GM12878 (cell line): ENCODE measurements at regions not wholly inside any gene's neighbourhood (a gene's known extent, or its start where the extent isn't known, plus 50 kb on each side); places are given as distances from the start of the nearest gene placed in this dataset.

Source experiments
- ATAC-seq: fragments of 200-7000 bp; cut with Tn5 transposase; 3 replicates; pipeline ENCODE4 v1.9.1; 2020; ENCODE audit warnings: mild to moderate bottlenecking, moderate library complexity
- BruUV-seq: library from RNA; stranded (reverse); fragments of 400-500 nt; replicated peaks from 2 replicates; lab custom pipeline; 2021; lab: Mats Ljungman, UMichigan
- CTCF ChIA-PET: fragments of 300-600 bp; sonication (Branson Sonifier 250); formaldehyde crosslinking; extraction: SDS; loops from one replicate; lab custom pipeline; 2021; ENCODE audit warnings: inconsistent platforms; lab: Yijun Ruan, JAX
- POLR2A ChIA-PET: fragments of 350-600 bp; formaldehyde crosslinking; extraction: SDS; loops from one replicate; lab custom pipeline; 2021; ENCODE audit warnings: inconsistent platforms; lab: Charles Lee
- RAD21 ChIA-PET: fragments of 300-600 bp; sonication (Branson Sonifier 250); formaldehyde crosslinking; loops from one replicate; lab custom pipeline; 2023; ENCODE audit warnings: antibody characterized with exemption; ENCODE audit not compliant: unreplicated experiment; lab: Charles Lee
- SMC1A ChIA-PET: fragments of 300-600 bp; sonication (Branson Sonifier 250); formaldehyde crosslinking; loops from one replicate; lab custom pipeline; 2023; ENCODE audit not compliant: unreplicated experiment, uncharacterized antibody; lab: Charles Lee
- DNase-seq: peaks from one replicate; pipeline ENCODE4 v3.0.0-alpha.2; 2011; ENCODE audit warnings: low read depth, low spot score
- FAIRE-seq: peaks from 3 replicates; lab custom pipeline; 2011; peaks lifted over from hg19 to GRCh38; lab: Jason Lieb, UNC
- H2AFZ ChIP-seq: 2 replicates; pipeline ENCODE4 v1.6.0; 2011; ENCODE audit warnings: low read depth, low read length, control low read depth; ENCODE audit not compliant: control insufficient read depth
- H3K27ac ChIP-seq: 2 replicates; pipeline ENCODE4 v1.5.1; 2011; ENCODE audit warnings: control low read depth; ENCODE audit not compliant: control insufficient read depth, insufficient read depth
- H3K27me3 ChIP-seq, 2 experiments: replicated peaks in 1 of 2; 2 replicates each; pipeline versions ENCODE4 v1.6.0 to v1.6.1; 2011; ENCODE audit warnings: low read length in 1 of 2; ENCODE audit not compliant: control insufficient read depth in 2 of 2, insufficient read depth in 2 of 2
- H3K36me3 ChIP-seq, 2 experiments: 2 replicates each; pipeline ENCODE4 v1.5.1; 2011; ENCODE audit warnings: low read length in 1 of 2; ENCODE audit not compliant: control insufficient read depth in 2 of 2, insufficient read depth in 2 of 2
- H3K4me1 ChIP-seq: 2 replicates; pipeline ENCODE4 v1.6.1; 2011; ENCODE audit warnings: mild to moderate bottlenecking, low read length, moderate library complexity, mixed read lengths; ENCODE audit not compliant: control insufficient read depth, insufficient read depth
- H3K4me2 ChIP-seq: 2 replicates; pipeline ENCODE4 v1.6.0; 2011; ENCODE audit warnings: control low read depth; ENCODE audit not compliant: control insufficient read depth, insufficient read depth
- H3K4me3 ChIP-seq: fragments of 200-600 bp; sonication (generic); 2 replicates; pipeline ENCODE4 v1.5.1; 2016
- H3K79me2 ChIP-seq: 2 replicates; pipeline ENCODE4 v1.6.0; 2011; ENCODE audit warnings: low read length; ENCODE audit not compliant: control insufficient read depth, insufficient read depth
- H3K9ac ChIP-seq: 2 replicates; pipeline ENCODE4 v1.8.0; 2011; ENCODE audit warnings: low read length, control low read depth, mixed read lengths; ENCODE audit not compliant: control insufficient read depth, insufficient read depth
- H3K9me3 ChIP-seq: replicated peaks from 3 replicates; pipeline ENCODE4 v1.5.1; 2011; ENCODE audit warnings: mild to moderate bottlenecking, low read length; ENCODE audit not compliant: control insufficient read depth, insufficient read depth
- H4K20me1 ChIP-seq: 2 replicates; pipeline ENCODE4 v1.6.0; 2011; ENCODE audit not compliant: control insufficient read depth, insufficient read depth
- BHLHE40 ChIP-seq, 2 experiments: fragments of 450-650 bp in 1 of 2; IDR thresholded peaks; 2 replicates each; pipeline ENCODE4 v1.6.1; 2011 to 2017; ENCODE audit warnings: low read depth in 2 of 2, borderline replicate concordance in 1 of 2, improper control_type of control experiment in 1 of 2, low read length in 1 of 2, mild to moderate bottlenecking in 1 of 2
- EED ChIP-seq: sonication (generic); IDR thresholded peaks from 2 replicates; pipeline ENCODE4 v1.6.1; 2016; ENCODE audit warnings: antibody characterized with exemption, low read depth
- EP300 ChIP-seq, 2 experiments: fragments of 150-350 bp in 1 of 2; IDR thresholded peaks; 2 replicates each; pipeline ENCODE4 v1.6.1; 2011 to 2012; ENCODE audit warnings: low read depth in 2 of 2, low read length in 2 of 2, borderline replicate concordance in 1 of 2, improper control_type of control experiment in 1 of 2, inconsistent platforms in 1 of 2; ENCODE audit not compliant: control insufficient read depth in 1 of 2
- JUNB ChIP-seq: IDR thresholded peaks from 2 replicates; pipeline ENCODE4 v1.6.1; 2016; ENCODE audit warnings: antibody characterized with exemption, mild to moderate bottlenecking
- JUND ChIP-seq: IDR thresholded peaks from 2 replicates; pipeline ENCODE4 v1.6.1; 2012; ENCODE audit warnings: low read depth, mild to moderate bottlenecking, low read length, improper control_type of control experiment, moderate library complexity
- KLF5 ChIP-seq: fragments of 450-650 bp; IDR thresholded peaks from 2 replicates; pipeline ENCODE4 v1.6.1; 2014; ENCODE audit warnings: mild to moderate bottlenecking; ENCODE audit not compliant: partially characterized antibody
- MAX ChIP-seq: IDR thresholded peaks from 2 replicates; pipeline ENCODE4 v1.6.1; 2012; ENCODE audit warnings: low read depth, low read length, improper control_type of control experiment
- PBX3 ChIP-seq: IDR thresholded peaks from 2 replicates; pipeline ENCODE4 v1.6.1; 2011; ENCODE audit warnings: mild to moderate bottlenecking, low read depth, low read length, moderate library complexity; ENCODE audit not compliant: insufficient replicate concordance
- TBL1XR1 ChIP-seq: IDR thresholded peaks from 2 replicates; pipeline ENCODE4 v1.6.1; 2012; ENCODE audit warnings: low read depth, low read length, improper control_type of control experiment
- WGBS: methylation state at CpG from one replicate; pipeline ENCODE4 v1.1.6; 2016; ENCODE audit warnings: low lambda C conversion rate; ENCODE audit not compliant: insufficient replicate concordance, insufficient coverage; ENCODE audit errors: missing lambda C conversion rate; 5-methylcytosine and 5-hydroxymethylcytosine counted together
- in situ Hi-C: fragments of 300-500 bp; cut with MboI; formaldehyde crosslinking; loops from 9 replicates; pipeline ENCODE4 v1.14.3; 2018; ENCODE audit warnings: mixed read lengths
- intact Hi-C: fragments of 100-400 bp; cut with micrococcal nuclease; formaldehyde crosslinking; loops from one replicate; pipeline ENCODE4 v1.14.2; 2022; ENCODE audit not compliant: unreplicated experiment
- TF ChIP-seq, protein P1 (sequence below), 3 experiments: IDR thresholded peaks in 2 of 3; conservative IDR thresholded peaks in 1 of 3; 2 replicates each; pipeline ENCODE4 v1.5.1; 2011; ENCODE audit warnings: low read depth in 3 of 3, low read length in 3 of 3, mild to moderate bottlenecking in 3 of 3, control low read depth in 2 of 3, moderate library complexity in 2 of 3, inconsistent platforms in 1 of 3, mixed read lengths in 1 of 3; ENCODE audit not compliant: control insufficient read depth in 2 of 3, insufficient read depth in 1 of 3; ENCODE audit errors: extremely low read depth in 1 of 3

GRCh38 chr13:107370015-107370785 lies 802.3 kb upstream of the ARGLU1 start:
- no TSS peak for BruUV-seq
- Histone ChIP-seq H3K9me3 (no peaks in the 10 kb centered on the region), H3K9ac (no peak overlapping the region), H3K4me2 (no peak overlapping the region), H3K4me1 (no peaks in the 10 kb centered on the region), H3K79me2 (no peaks in the 10 kb centered on the region), H2AFZ (no peak overlapping the region), H3K36me3 (no peaks in the 10 kb centered on the region), H3K27me3 (no peaks in the 10 kb centered on the region), H3K27ac (no peak overlapping the region), H4K20me1 (no peaks in the 10 kb centered on the region), H3K4me3 (no peak overlapping the region)
- TF ChIP-seq TBL1XR1: no peak
- no peak for TF ChIP-seq BHLHE40 (IDR thresholded peaks at IDR 0.05; ENCODE audit: borderline replicate concordance in 1 of 2, low read depth in 2 of 2, low read length in 1 of 2)
- no peak for TF ChIP-seq EED
- TF ChIP-seq, protein P1, sequence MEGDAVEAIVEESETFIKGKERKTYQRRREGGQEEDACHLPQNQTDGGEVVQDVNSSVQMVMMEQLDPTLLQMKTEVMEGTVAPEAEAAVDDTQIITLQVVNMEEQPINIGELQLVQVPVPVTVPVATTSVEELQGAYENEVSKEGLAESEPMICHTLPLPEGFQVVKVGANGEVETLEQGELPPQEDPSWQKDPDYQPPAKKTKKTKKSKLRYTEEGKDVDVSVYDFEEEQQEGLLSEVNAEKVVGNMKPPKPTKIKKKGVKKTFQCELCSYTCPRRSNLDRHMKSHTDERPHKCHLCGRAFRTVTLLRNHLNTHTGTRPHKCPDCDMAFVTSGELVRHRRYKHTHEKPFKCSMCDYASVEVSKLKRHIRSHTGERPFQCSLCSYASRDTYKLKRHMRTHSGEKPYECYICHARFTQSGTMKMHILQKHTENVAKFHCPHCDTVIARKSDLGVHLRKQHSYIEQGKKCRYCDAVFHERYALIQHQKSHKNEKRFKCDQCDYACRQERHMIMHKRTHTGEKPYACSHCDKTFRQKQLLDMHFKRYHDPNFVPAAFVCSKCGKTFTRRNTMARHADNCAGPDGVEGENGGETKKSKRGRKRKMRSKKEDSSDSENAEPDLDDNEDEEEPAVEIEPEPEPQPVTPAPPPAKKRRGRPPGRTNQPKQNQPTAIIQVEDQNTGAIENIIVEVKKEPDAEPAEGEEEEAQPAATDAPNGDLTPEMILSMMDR (IDR thresholded peaks at IDR 0.05 in 2 of 3, conservative IDR thresholded peaks at IDR 0.05 in 1 of 3; ENCODE audit: control insufficient read depth in 2 of 3, extremely low read depth in 1 of 3, insufficient read depth in 1 of 3, low read depth in 3 of 3, low read length in 3 of 3): no peak
- TF ChIP-seq EP300 (IDR thresholded peaks at IDR 0.05; ENCODE audit: borderline replicate concordance in 1 of 2, control insufficient read depth in 1 of 2, low read depth in 2 of 2, low read length in 2 of 2): no peak
- no peak for TF ChIP-seq KLF5
- TF ChIP-seq JUNB: no peak
- no peak for TF ChIP-seq PBX3
- TF ChIP-seq MAX: no peak
- TF ChIP-seq JUND: no peak
- 16% methylated on average over 7 of the region's 7 CpGs for WGBS
- ChIA-PET CTCF (interaction anchor here (0.6 to 1.1 kb wide), 3 partner anchors 17 to 279 kb away, joined by 3 read pairs; no protein-coding TSS in a partner anchor), SMC1A (interaction anchor here (0.7 to 0.9 kb wide), 2 partner anchors 39 to 111 kb away, joined by 3 read pairs; no protein-coding TSS in a partner anchor), RAD21 (no interaction called here), POLR2A (no interaction called here)
- FAIRE-seq (no peak), ATAC-seq (no peak), DNase-seq (no peak)
- intact Hi-C loops: no loop called here
- in situ Hi-C loops: no loop called here
